C4-2B (cell line): ENCODE measurements at regions not wholly inside any gene's neighbourhood (a gene's known extent, or its start where the extent isn't known, plus 50 kb on each side); places are given as distances from the start of the nearest gene placed in this dataset.

Experiments used
- H3K27ac ChIP-seq: fragments of 450-650 bp; 2 replicates; pipeline ENCODE4 v1.5.1; 2017
- ZFX ChIP-seq: fragments of 450-650 bp; IDR thresholded peaks from 2 replicates; pipeline ENCODE4 v1.6.1; 2017
- TF ChIP-seq, protein P1 (sequence below): fragments of 450-650 bp; conservative IDR thresholded peaks from 2 replicates; pipeline ENCODE4 v1.5.1; 2017; ENCODE audit warnings: mild to moderate bottlenecking

DNA sequence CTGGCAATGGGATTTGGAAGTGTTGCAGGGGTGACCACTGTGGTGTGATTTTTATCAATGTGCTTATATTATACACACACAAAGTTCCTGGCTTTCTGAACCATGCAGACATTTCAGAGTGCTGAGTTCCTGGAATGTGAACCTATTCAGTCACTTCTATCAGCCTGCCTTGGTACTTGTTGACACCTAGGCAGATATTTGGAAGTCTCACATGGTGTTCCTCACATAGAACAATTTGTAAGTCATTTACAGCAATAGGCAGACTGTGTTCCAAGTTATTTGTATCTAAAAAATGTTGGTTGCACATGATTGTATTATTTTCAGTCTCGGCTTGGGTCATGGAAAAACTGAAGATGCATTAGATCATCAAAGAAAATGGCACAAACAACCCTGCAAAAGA is 182.2 kb downstream of the SREK1 start:
- no peak overlapping the region for H3K27ac ChIP-seq

GRCh38 chr5:66327008-66327407 is 182.9 kb downstream of the SREK1 start:
- no peak for TF ChIP-seq ZFX
- TF ChIP-seq, protein P1, sequence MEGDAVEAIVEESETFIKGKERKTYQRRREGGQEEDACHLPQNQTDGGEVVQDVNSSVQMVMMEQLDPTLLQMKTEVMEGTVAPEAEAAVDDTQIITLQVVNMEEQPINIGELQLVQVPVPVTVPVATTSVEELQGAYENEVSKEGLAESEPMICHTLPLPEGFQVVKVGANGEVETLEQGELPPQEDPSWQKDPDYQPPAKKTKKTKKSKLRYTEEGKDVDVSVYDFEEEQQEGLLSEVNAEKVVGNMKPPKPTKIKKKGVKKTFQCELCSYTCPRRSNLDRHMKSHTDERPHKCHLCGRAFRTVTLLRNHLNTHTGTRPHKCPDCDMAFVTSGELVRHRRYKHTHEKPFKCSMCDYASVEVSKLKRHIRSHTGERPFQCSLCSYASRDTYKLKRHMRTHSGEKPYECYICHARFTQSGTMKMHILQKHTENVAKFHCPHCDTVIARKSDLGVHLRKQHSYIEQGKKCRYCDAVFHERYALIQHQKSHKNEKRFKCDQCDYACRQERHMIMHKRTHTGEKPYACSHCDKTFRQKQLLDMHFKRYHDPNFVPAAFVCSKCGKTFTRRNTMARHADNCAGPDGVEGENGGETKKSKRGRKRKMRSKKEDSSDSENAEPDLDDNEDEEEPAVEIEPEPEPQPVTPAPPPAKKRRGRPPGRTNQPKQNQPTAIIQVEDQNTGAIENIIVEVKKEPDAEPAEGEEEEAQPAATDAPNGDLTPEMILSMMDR = no peak
- no peak overlapping the region for H3K27ac ChIP-seq

More for the DNA sequence above, 182.2 kb downstream of the SREK1 start:
- TF ChIP-seq ZFX = no peak
- TF ChIP-seq, protein P1 = no peak

GRCh38 chr5:66329078-66329477 is 185.0 kb downstream of the SREK1 start:
- no peak overlapping the region for H3K27ac ChIP-seq
- no peak for TF ChIP-seq ZFX
- TF ChIP-seq, protein P1 = no peak

DNA sequence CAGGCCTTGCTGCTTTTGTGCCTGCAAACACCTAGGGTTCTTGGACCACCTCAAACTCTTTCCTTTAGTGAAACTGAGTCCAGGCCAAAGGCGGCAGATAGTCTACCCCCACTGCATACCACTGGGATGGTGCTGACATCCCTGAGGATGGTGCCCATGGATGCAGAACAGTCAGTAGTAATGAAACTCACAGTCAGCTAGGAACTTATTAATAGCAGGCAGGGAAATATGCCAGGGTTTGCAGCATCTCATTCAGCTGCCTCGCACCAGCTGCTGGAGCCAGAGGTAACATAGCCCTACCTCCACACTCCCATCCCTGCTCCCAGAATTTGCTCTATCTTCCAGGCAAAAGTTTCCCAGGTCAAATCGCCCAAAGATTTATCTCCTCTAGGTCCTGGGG is 189.1 kb downstream of the SREK1 start:
- no peak overlapping the region for H3K27ac ChIP-seq
- TF ChIP-seq, protein P1 = no peak
- TF ChIP-seq ZFX = no peak

- TF ChIP-seq ZFX = no peak
- TF ChIP-seq, protein P1 = no peak
- no peak overlapping the region for H3K27ac ChIP-seq
Measured at GRCh38 chr5:66337626-66338226, 193.6 kb downstream of the SREK1 start.

GRCh38 chr5:66338828-66339227 is 194.7 kb downstream of the SREK1 start:
- no peak overlapping the region for H3K27ac ChIP-seq
- TF ChIP-seq, protein P1 = no peak
- TF ChIP-seq ZFX = no peak

- H3K27ac ChIP-seq = no peak overlapping the region
- no peak for TF ChIP-seq ZFX
- TF ChIP-seq, protein P1 = no peak
Measured at GRCh38 chr5:66339896-66340295, 195.8 kb downstream of the SREK1 start.
